ENCODE measurements at regions not wholly inside any gene's neighbourhood (a gene's known extent, or its start where the extent isn't known, plus 50 kb on each side); places are given as distances from the start of the nearest gene placed in this dataset.

DNA sequence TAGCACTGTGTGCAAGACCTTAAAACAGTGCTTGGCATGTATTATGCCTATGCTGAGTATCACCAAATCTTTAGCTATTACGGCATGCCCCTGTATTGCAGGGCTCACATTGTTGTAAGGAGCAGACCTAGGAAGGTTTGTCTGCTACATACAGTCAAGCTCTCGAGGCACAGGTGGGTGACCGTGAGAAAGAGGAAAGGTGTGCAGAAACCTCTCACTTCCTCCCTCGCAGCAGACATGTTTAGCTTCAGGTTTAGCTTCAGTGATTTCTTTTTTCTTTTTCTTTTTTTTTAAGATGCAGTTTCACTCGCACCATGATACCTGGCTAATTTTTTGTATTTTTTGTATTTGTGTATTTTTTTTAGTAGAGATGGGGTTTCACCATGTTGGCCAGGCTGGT lies 275.8 kb upstream of the RIOK2 start:
- TF ChIP-seq CTCF (IDR thresholded peaks at IDR 0.05; ENCODE audit: low read depth, low read length) = no peak
- Histone ChIP-seq H3K27ac (no peak overlapping the region), H3K9me3 (ENCODE audit: severe bottlenecking) (no peaks in the 10 kb centered on the region), H3K4me3 (ENCODE audit: low read depth, low read length) (no peak overlapping the region), H3K36me3 (no peaks in the 10 kb centered on the region), H3K27me3 (ENCODE audit: insufficient read depth, low read depth, severe bottlenecking) (no peaks in the 10 kb centered on the region)
- no peak for DNase-seq

DNA sequence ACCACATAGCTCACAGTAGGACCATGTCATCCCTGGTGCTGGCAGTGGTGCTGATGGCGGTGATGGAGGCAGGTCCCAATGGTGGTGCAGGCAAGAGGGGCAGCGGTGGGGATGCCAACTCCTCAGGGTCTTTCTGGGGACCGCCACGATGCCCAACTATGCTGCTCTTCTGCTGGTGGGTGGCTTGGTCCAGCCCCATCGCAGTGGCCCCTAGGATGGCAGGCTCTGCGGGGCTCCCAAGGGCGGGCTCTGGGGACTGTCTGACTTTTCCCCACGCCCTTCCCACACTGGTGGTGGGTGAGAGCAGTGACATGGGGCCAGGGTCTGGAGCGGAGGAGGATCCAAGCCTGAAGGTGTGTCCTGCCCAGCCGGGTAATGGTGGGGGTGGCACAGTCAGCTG lies 288.9 kb upstream of the RIOK2 start:
- Histone ChIP-seq H3K27ac (no peak overlapping the region), H3K4me3 (ENCODE audit: low read depth, low read length) (no peak overlapping the region), H3K36me3 (no peaks in the 10 kb centered on the region), H3K9me3 (ENCODE audit: severe bottlenecking) (no peaks in the 10 kb centered on the region), H3K27me3 (ENCODE audit: insufficient read depth, low read depth, severe bottlenecking) (no peaks in the 10 kb centered on the region)
- no peak for TF ChIP-seq CTCF (IDR thresholded peaks at IDR 0.05; ENCODE audit: low read depth, low read length)
- no peak for DNase-seq

DNA sequence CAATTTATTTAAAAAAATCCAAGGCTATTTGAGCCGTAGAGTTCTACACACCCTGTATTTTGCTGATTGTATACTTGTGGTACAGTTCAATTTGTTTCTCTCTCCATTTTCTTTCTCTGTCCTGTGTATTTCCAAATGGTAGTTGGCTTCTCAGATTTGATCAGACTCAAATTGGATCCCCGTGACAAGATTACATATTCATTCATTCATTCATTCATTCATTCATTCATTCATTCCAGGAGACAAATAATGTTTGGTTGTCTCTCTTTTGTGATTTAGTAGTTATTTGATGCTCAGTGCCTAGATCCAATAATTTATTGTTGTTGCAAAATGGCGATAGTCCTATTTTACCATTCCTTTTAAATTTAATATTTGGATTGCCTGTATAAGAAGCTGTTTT lies 292.8 kb upstream of the RIOK2 start:
- Histone ChIP-seq H3K4me3 (ENCODE audit: low read depth, low read length) (no peak overlapping the region), H3K36me3 (no peaks in the 10 kb centered on the region), H3K27ac (no peak overlapping the region), H3K9me3 (ENCODE audit: severe bottlenecking) (no peaks in the 10 kb centered on the region), H3K27me3 (ENCODE audit: insufficient read depth, low read depth, severe bottlenecking) (no peaks in the 10 kb centered on the region)
- no peak for TF ChIP-seq CTCF (IDR thresholded peaks at IDR 0.05; ENCODE audit: low read depth, low read length)
- DNase-seq = no peak

- Histone ChIP-seq H3K36me3 (no peaks in the 10 kb centered on the region), H3K4me3 (ENCODE audit: low read depth, low read length) (no peak overlapping the region), H3K27me3 (ENCODE audit: insufficient read depth, low read depth, severe bottlenecking) (no peaks in the 10 kb centered on the region), H3K9me3 (ENCODE audit: severe bottlenecking) (no peaks in the 10 kb centered on the region), H3K27ac (no peak overlapping the region)
- TF ChIP-seq CTCF (IDR thresholded peaks at IDR 0.05; ENCODE audit: low read depth, low read length) = no peak
- no peak for DNase-seq
These were observed 293.9 kb upstream of the RIOK2 start for GRCh38 chr5:97476852-97477534.

DNA sequence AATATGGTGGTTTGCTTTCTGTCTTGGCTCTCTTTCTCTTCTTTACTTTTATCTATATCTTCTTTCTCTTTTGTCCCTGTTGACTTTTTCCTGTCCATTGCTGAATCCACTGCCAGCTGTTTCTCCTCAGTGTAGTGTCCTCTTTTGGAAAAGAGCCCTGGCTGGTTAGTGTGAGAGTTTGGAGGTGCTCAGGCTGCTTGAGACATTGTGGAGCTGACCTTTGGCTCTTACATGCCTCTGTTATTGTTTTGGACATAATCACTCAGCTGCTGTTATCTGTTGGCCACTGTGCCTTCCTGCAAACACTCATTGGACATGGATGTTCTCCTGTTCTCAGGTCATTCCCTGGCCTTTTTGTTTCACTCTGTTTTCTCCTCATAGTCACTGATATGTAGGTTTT lies 295.4 kb upstream of the RIOK2 start:
- no peak for TF ChIP-seq CTCF (IDR thresholded peaks at IDR 0.05; ENCODE audit: low read depth, low read length)
- Histone ChIP-seq H3K27ac (no peak overlapping the region), H3K36me3 (no peaks in the 10 kb centered on the region), H3K27me3 (ENCODE audit: insufficient read depth, low read depth, severe bottlenecking) (no peaks in the 10 kb centered on the region), H3K9me3 (ENCODE audit: severe bottlenecking) (no peaks in the 10 kb centered on the region), H3K4me3 (ENCODE audit: low read depth, low read length) (no peak overlapping the region)
- DNase-seq = no peak

DNA sequence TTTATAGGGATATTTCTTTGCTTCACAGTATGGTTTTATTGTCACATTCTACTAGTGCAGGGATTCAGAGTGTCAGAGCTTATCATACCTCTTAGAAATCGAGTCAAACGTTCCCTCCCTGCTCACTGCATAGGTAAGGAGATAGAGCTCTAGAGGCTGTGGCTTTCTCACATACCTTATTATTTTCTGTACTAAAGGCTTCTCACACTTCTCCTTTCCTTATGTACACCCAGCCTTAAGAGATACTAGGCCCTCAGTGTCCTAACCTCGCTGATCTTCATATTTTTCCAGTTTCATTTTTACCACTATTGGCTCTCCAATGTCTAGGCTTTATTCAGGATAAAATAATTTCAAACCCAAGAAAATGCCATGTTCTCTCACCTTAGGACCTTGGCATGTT lies 297.3 kb upstream of the RIOK2 start:
- H3K36me3 ChIP-seq = no peaks in the 10 kb centered on the region
- no peak overlapping the region for H3K4me3 ChIP-seq (ENCODE audit: low read depth, low read length)
- TF ChIP-seq CTCF (IDR thresholded peaks at IDR 0.05; ENCODE audit: low read depth, low read length) = no peak
- H3K9me3 ChIP-seq (ENCODE audit: severe bottlenecking) = no peaks in the 10 kb centered on the region
- no peaks in the 10 kb centered on the region for H3K27me3 ChIP-seq (ENCODE audit: insufficient read depth, low read depth, severe bottlenecking)
- no peak overlapping the region for H3K27ac ChIP-seq
- DNase-seq = no peak
